ENCODE measurements at regions not wholly inside any gene's neighbourhood (a gene's known extent, or its start where the extent isn't known, plus 50 kb on each side); places are given as distances from the start of the nearest gene placed in this dataset.

DNA sequence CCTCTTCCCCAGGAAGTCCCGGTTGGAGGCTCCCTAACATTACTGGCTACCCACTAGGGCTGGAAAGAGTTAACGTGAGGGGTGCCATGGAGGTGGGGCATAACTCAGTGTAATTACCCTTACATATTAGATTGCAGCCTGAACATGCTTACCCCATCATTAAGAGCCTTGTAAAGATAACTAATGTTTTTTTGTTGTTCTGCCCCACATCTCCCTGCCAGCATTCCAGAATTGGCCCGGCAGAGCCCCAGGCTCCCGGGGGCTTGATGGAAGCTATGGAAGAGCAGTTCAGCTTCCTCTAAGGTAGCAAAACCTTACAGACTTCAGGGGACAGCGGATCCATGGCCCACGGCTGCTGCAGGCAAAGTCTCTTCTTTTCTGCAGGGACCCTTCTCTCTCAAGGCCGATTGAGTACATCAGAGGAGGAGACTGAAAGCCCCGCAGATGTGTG is 166.1 kb upstream of the FOXQ1 start (continued):
- TF ChIP-seq KLF10 (tag by site-specific recombination; IDR thresholded peaks at IDR 0.05) = 0 out of 2 replicates have a peak, but pooled peaks have one; percentile 26
- TF ChIP-seq SCRT2 (tag by site-specific recombination; IDR thresholded peaks at IDR 0.05) = no peak
- no peak for TF ChIP-seq ZNF433 (tag by site-specific recombination; IDR thresholded peaks at IDR 0.05; ENCODE audit: low read depth)
- no peak for TF ChIP-seq ZNF747 (tag by site-specific recombination; IDR thresholded peaks at IDR 0.05)
- TF ChIP-seq FEZF1 (tag by site-specific recombination; IDR thresholded peaks at IDR 0.05) = peak; percentile 86
- TF ChIP-seq ZNF214 (tag by site-specific recombination; IDR thresholded peaks at IDR 0.05; ENCODE audit: borderline replicate concordance) = no peak
- TF ChIP-seq KLF1 (tag by site-specific recombination; IDR thresholded peaks at IDR 0.05) = no peak
- TF ChIP-seq ZNF133 (tag by site-specific recombination; IDR thresholded peaks at IDR 0.05) = no peak
- TF ChIP-seq ZBTB8A (tag by site-specific recombination; IDR thresholded peaks at IDR 0.05) = 0 out of 2 replicates have a peak, but pooled peaks have one; percentile 4
- no peak for TF ChIP-seq ZNF585B (tag by site-specific recombination; IDR thresholded peaks at IDR 0.05)
- TF ChIP-seq ZNF843 (tag by site-specific recombination; IDR thresholded peaks at IDR 0.05) = peak; percentile 90
- no peak for TF ChIP-seq ZNF785 (tag by site-specific recombination; IDR thresholded peaks at IDR 0.05)
- TF ChIP-seq, protein P1, sequence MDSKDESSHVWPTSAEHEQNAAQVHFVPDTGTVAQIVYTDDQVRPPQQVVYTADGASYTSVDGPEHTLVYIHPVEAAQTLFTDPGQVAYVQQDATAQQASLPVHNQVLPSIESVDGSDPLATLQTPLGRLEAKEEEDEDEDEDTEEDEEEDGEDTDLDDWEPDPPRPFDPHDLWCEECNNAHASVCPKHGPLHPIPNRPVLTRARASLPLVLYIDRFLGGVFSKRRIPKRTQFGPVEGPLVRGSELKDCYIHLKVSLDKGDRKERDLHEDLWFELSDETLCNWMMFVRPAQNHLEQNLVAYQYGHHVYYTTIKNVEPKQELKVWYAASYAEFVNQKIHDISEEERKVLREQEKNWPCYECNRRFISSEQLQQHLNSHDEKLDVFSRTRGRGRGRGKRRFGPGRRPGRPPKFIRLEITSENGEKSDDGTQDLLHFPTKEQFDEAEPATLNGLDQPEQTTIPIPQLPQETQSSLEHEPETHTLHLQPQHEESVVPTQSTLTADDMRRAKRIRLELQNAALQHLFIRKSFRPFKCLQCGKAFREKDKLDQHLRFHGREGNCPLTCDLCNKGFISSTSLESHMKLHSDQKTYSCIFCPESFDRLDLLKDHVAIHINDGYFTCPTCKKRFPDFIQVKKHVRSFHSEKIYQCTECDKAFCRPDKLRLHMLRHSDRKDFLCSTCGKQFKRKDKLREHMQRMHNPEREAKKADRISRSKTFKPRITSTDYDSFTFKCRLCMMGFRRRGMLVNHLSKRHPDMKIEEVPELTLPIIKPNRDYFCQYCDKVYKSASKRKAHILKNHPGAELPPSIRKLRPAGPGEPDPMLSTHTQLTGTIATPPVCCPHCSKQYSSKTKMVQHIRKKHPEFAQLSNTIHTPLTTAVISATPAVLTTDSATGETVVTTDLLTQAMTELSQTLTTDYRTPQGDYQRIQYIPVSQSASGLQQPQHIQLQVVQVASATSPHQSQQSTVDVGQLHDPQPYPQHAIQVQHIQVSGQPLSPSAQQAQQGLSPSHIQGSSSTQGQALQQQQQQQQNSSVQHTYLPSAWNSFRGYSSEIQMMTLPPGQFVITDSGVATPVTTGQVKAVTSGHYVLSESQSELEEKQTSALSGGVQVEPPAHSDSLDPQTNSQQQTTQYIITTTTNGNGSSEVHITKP (tag by site-specific recombination; IDR thresholded peaks at IDR 0.05) = peak; percentile 25; the same call in 1 of the 2 replicates
- peak; percentile 83 for TF ChIP-seq ZNF335 (tag by site-specific recombination; conservative IDR thresholded peaks at IDR 0.05)
- TF ChIP-seq, protein P2, sequence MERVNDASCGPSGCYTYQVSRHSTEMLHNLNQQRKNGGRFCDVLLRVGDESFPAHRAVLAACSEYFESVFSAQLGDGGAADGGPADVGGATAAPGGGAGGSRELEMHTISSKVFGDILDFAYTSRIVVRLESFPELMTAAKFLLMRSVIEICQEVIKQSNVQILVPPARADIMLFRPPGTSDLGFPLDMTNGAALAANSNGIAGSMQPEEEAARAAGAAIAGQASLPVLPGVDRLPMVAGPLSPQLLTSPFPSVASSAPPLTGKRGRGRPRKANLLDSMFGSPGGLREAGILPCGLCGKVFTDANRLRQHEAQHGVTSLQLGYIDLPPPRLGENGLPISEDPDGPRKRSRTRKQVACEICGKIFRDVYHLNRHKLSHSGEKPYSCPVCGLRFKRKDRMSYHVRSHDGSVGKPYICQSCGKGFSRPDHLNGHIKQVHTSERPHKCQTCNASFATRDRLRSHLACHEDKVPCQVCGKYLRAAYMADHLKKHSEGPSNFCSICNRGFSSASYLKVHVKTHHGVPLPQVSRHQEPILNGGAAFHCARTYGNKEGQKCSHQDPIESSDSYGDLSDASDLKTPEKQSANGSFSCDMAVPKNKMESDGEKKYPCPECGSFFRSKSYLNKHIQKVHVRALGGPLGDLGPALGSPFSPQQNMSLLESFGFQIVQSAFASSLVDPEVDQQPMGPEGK (tag by site-specific recombination; IDR thresholded peaks at IDR 0.05) = peak; percentile 19; the same call in 1 of the 2 replicates
- peak; percentile 52; the same call in 1 of the 2 replicates for TF ChIP-seq YY1 (tag by site-specific recombination; IDR thresholded peaks at IDR 0.05)
- TF ChIP-seq KLF9 (tag by site-specific recombination; IDR thresholded peaks at IDR 0.05; ENCODE audit: low read depth) = no peak
- TF ChIP-seq, protein P3, sequence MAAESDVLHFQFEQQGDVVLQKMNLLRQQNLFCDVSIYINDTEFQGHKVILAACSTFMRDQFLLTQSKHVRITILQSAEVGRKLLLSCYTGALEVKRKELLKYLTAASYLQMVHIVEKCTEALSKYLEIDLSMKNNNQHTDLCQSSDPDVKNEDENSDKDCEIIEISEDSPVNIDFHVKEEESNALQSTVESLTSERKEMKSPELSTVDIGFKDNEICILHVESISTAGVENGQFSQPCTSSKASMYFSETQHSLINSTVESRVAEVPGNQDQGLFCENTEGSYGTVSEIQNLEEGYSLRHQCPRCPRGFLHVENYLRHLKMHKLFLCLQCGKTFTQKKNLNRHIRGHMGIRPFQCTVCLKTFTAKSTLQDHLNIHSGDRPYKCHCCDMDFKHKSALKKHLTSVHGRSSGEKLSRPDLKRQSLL (tag by site-specific recombination; IDR thresholded peaks at IDR 0.05) = 0 out of 2 replicates have a peak, but pooled peaks have one; percentile 15
- TF ChIP-seq ZXDB (tag by site-specific recombination; IDR thresholded peaks at IDR 0.05) = peak; percentile 62; the same call in 1 of the 2 replicates
- TF ChIP-seq, protein P4, sequence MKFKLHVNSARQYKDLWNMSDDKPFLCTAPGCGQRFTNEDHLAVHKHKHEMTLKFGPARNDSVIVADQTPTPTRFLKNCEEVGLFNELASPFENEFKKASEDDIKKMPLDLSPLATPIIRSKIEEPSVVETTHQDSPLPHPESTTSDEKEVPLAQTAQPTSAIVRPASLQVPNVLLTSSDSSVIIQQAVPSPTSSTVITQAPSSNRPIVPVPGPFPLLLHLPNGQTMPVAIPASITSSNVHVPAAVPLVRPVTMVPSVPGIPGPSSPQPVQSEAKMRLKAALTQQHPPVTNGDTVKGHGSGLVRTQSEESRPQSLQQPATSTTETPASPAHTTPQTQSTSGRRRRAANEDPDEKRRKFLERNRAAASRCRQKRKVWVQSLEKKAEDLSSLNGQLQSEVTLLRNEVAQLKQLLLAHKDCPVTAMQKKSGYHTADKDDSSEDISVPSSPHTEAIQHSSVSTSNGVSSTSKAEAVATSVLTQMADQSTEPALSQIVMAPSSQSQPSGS (tag by site-specific recombination; IDR thresholded peaks at IDR 0.05; ENCODE audit: low read depth) = no peak
- TF ChIP-seq WT1 (tag by site-specific recombination; IDR thresholded peaks at IDR 0.05) = 0 out of 2 replicates have a peak, but pooled peaks have one; percentile 27
- no peak for TF ChIP-seq GLIS2 (tag by site-specific recombination; IDR thresholded peaks at IDR 0.05)
- TF ChIP-seq ZNF324 (tag by site-specific recombination; IDR thresholded peaks at IDR 0.05) = no peak
- TF ChIP-seq, protein P5, sequence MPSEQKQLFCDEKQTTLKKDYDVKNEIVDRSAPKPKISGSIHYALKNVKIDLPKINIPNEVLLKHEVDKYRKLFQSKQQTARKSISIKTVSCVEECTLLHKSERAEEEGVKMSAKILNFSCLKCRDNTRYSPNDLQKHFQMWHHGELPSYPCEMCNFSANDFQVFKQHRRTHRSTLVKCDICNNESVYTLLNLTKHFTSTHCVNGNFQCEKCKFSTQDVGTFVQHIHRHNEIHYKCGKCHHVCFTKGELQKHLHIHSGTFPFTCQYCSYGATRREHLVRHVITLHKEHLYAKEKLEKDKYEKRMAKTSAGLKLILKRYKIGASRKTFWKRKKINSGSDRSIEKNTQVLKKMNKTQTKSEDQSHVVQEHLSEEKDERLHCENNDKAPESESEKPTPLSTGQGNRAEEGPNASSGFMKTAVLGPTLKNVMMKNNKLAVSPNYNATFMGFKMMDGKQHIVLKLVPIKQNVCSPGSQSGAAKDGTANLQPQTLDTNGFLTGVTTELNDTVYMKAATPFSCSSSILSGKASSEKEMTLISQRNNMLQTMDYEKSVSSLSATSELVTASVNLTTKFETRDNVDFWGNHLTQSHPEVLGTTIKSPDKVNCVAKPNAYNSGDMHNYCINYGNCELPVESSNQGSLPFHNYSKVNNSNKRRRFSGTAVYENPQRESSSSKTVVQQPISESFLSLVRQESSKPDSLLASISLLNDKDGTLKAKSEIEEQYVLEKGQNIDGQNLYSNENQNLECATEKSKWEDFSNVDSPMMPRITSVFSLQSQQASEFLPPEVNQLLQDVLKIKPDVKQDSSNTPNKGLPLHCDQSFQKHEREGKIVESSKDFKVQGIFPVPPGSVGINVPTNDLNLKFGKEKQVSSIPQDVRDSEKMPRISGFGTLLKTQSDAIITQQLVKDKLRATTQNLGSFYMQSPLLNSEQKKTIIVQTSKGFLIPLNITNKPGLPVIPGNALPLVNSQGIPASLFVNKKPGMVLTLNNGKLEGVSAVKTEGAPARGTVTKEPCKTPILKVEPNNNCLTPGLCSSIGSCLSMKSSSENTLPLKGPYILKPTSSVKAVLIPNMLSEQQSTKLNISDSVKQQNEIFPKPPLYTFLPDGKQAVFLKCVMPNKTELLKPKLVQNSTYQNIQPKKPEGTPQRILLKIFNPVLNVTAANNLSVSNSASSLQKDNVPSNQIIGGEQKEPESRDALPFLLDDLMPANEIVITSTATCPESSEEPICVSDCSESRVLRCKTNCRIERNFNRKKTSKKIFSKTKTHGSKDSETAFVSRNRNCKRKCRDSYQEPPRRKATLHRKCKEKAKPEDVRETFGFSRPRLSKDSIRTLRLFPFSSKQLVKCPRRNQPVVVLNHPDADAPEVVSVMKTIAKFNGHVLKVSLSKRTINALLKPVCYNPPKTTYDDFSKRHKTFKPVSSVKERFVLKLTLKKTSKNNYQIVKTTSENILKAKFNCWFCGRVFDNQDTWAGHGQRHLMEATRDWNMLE (tag by site-specific recombination; conservative IDR thresholded peaks at IDR 0.05; ENCODE audit: low read depth) = no peak; the same call in 1 of the 2 replicates
- no peak for TF ChIP-seq TCF7L2 (IDR thresholded peaks at IDR 0.05; ENCODE audit: borderline replicate concordance, low read depth, low read length)
